IPS-18c (cell line): ENCODE measurements at regions not wholly inside any gene's neighbourhood (a gene's known extent, or its start where the extent isn't known, plus 50 kb on each side); places are given as distances from the start of the nearest gene placed in this dataset.
"Not testable (repeated sequence)": the region's sequence is repeated elsewhere in the genome, so short reads cannot be mapped to it uniquely, and the experiment has no call there.

Source experiments
- H3K4me3 ChIP-seq: 2 replicates; pipeline ENCODE4 v1.7.0; 2013; ENCODE audit warnings: low read depth, mild to moderate bottlenecking, low read length, moderate library complexity; ENCODE audit not compliant: insufficient read depth
- H3K9me3 ChIP-seq: one replicate; pipeline ENCODE4 v1.6.1; 2013; ENCODE audit warnings: mild to moderate bottlenecking, low read length, moderate library complexity; ENCODE audit not compliant: control insufficient read depth, insufficient read depth

DNA sequence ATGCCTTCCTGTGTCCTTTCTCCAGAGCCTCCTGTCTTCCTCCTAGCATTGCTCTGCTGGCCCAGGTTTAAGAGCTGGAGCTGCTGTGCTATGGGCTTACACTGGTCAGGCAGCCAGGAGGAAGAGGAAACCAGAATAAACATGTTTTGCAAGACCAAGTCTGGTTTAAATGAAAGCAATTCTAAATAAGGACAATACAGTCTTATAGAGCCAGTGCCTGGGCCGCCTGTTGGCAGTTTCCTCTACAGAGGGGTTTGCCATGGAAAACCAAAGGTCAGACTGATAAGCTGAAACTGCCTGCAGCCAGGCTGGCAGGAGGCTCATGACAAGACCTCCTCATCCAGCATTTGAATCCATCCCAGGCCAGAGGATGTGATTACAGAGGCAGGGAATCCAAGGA is 92.9 kb upstream of the FGGY start:
- Histone ChIP-seq H3K9me3 (peaks cover 3% of the 10 kb centered on the region), H3K4me3 (no peak overlapping the region)

DNA sequence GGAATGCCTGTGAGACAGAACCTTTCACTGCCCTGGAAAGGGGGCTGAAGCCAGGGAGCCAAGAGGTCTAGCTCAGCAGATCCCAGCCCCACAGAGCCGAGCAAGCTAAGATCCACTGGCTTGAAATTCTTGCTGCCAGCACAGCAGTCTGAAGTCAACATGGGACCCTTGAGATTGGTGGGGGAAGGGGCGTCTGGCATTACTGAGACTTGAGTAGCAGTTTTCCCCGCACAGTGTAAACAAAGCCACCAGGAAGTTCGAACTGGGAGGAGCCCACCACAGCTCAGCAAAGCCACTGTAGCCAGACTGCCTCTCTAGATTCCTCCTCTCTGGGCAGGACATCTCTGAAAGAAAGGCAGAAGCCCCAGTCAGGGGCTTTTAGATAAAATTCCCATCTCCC is 90.3 kb upstream of the FGGY start:
- H3K4me3 ChIP-seq, H3K9me3 ChIP-seq: not testable (repeated sequence)

DNA sequence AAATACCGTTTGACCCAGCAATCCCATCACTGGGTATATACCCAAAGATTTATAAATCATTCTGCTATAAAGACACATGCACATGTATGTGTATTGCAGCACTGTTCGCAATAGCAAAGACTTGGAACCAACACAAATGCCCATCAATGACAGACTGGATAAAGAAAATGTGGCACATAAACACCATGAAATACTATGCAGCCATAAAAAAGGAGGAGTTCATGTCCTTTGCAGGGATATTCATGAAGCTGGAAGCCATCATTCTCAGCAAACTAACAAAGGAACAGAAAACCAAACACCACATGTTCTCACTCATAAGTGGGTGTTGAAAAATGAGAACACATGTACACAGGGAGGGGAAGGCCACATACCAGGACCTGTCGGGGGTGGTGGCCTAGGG is 86.5 kb upstream of the FGGY start:
- H3K4me3 ChIP-seq, result not testable (repeated sequence)

DNA sequence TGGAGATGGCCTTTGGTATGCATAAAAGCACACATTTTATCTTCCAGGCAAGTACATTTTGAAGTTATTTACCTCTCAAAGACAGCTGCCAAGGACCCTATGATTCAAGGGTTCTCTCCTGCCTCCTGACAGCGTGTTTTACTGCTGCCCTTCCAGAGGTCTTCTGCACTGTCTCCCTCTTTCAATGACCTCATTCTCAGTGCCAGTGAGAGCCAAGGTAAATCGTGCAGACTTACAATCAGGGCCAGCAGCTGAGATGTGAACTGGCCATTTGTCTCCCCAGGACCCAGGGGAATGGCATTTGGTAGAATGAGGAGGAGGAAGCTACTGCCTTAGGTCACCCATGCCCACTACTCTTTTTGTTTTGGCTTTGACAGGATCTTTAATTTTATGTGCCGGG is 84.2 kb upstream of the FGGY start:
- no peak overlapping the region for H3K4me3 ChIP-seq
- no peaks in the 10 kb centered on the region for H3K9me3 ChIP-seq

More for the DNA sequence above, 86.5 kb upstream of the FGGY start:
- not testable (repeated sequence) for H3K9me3 ChIP-seq

DNA sequence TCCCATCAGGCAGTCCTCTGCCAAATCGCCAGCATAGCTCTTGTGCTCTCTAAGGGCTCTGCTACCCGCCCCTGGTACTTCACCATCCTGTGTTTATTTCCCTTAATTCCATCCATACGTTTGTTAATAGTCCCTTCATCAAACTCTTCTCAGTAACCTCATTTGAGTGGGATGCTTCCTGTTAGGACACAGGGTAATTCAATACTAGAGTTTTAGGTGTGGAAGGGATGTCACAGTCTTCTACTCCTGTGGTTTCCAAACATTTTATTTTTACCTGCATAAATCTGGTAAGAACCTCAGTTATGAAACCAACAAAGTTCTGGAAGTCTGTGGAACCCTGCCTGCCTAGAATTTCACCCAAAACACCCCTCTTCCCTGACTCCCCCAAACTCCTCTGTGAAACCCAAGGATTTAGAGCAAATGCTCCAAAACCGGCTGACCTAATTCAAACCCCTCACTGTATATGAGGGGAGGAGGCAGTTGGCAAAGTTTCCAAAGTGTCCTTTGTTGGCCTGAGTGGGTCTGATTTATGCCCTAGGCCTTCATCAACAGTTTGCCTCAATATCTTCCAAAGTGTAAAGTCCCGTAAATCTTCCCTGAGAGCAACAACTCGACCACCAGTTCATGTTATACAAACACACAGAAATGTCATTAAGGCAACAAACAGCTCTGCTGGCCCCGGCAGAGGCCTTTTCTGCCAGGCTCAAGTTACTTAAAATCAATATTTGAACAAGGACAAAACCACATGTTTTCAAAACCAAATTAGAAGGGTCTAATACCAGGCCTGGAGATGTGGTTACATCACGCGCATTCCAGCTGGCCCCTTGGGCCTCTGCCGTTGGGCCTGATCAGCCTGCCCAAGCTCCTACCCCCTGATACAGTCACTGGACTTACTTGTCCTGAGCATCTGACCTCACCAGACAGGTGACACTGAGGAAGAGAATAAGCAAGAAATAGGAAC is 82.4 kb upstream of the FGGY start:
- Histone ChIP-seq H3K4me3 (no peak overlapping the region), H3K9me3 (no peaks in the 10 kb centered on the region)

DNA sequence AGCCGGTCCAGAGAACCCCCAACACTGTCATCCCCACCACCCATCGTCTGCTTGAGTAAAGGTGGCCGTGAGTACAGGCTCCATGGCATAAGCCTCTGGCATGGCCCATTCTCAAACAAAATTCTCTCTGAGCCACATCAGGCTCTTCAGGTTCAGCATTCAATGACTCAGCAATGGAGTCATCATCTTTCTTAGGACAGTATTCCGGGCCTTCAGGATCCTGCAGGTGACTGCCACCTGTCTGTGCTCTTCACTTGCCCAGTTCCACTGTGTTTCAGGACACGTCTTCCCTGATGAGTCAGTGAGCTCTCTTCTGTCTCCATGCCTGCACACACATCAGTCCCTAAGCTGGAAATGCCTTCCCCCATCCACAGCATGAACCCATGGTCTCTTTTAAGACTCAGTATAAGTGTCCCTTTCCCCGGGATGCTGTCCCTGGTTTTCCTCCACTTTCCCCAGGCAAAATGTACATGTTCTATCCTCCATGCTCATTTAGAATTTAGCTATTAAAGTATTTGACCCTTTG is 81.1 kb upstream of the FGGY start:
- H3K4me3 ChIP-seq, result no peak overlapping the region

DNA sequence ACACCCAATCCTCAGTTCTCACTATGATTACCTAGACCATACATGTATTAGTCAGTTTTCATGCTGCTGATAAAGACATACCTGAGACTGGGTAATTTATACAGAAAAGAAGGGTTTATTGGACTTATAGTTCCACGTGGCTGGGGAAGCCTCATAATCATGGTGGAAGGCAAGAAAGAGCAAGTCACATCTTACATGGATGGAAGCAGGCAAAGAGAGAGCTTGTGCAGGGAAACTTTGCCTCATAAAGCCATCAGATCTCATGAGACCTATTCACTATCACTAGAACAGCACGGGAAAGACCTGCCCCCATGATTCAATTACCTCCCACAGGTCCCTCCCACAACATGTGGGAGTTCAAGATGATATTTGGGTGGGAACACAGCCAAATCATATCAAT is 79.5 kb upstream of the FGGY start:
- H3K9me3 ChIP-seq, H3K4me3 ChIP-seq: not testable (repeated sequence)

More for the DNA sequence above, 81.1 kb upstream of the FGGY start:
- no peaks in the 10 kb centered on the region for H3K9me3 ChIP-seq

DNA sequence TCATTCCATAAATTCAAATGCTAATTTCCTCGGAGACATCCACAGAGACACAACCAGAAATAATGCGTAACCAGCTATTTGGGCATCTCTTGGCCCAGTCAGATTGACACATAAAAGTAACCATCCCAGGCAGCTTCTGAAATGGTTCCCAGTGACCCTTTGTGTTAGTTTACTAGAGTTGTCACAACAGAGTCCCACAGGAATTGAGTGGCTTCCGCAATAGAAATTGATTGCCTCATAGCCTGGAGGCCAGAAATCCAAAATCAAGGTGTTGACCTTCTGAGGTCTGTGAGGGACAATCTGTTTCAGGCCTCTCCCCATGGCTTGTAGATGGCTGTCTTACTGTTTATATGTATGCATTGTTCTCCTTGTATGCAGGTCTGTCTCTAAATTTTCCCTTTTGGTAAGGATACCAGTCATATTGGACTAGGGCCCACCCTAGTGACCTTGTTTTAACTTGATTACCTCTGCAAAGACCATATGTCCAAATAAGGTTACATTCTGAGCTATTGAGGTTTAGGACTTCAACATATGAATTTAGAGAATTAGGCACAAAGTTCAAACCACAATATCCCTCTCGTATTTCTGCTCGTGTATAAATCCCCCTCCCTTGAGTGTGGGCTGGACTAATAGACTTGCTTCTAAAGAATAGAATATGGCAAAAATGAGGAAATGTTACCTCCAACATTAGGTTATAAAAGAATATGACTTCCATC is 78.2 kb upstream of the FGGY start:
- no peak overlapping the region for H3K4me3 ChIP-seq

DNA sequence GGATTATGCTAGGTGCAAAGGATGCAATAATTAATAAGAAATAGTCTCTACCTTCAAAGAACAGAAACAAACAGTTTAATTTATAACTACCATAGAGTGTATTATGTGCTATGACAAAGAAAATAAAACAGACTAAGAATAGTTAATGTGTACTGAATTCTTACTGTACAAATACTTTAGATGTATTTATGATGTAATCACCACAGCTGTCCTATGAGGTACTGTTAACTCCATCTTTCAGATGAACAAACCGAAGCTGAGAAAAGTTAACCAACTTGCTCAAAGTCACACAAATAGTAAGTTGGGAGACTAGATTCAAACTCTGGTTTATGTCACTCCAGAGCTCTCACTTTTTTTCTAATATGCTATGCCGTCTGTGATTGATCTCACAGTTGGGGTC is 77.0 kb upstream of the FGGY start:
- Histone ChIP-seq H3K4me3 (no peak overlapping the region), H3K9me3 (no peaks in the 10 kb centered on the region)

More for the DNA sequence above, 78.2 kb upstream of the FGGY start:
- H3K9me3 ChIP-seq, result no peaks in the 10 kb centered on the region

DNA sequence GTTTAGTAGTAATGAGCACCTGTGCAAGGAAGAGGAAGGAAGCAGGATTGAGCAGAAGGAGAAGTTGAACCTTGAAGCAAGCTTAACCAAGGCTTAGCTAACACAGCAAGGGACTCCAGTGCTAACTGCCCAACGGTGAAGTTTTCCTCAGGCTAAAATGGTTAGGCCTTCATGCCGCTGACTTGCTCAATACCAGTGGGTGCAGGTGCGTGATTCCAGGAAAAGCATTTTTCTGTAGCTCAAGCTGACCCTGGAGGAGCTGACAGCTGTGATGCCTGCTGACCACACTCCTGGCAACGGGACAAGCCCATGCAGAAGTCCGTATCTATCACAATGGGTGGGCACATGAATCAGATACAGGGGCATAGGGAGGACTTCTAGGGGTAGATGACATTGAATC is 76.5 kb upstream of the FGGY start:
- Histone ChIP-seq H3K4me3 (no peak overlapping the region), H3K9me3 (no peaks in the 10 kb centered on the region)

DNA sequence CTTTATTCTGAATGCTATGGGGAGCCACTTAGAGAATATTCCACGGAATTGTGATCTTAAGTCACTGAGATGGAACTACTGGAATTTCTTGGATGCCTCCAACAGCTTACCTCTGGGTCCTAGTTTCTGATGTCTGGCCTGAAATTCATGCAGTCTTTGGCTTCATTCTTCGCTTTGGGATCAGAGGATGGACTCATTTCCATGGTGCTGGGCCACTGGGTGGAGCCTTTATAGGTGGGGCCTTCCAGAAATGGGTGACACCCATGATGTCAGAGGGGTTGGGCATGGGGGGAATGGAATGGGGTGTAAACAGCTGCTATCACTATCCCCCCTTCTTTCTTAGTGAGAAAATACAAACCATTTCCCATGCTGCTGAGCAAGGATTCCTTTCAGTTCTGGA is 73.7 kb upstream of the FGGY start:
- H3K9me3 ChIP-seq, result no peaks in the 10 kb centered on the region
- H3K4me3 ChIP-seq, result no peak overlapping the region

DNA sequence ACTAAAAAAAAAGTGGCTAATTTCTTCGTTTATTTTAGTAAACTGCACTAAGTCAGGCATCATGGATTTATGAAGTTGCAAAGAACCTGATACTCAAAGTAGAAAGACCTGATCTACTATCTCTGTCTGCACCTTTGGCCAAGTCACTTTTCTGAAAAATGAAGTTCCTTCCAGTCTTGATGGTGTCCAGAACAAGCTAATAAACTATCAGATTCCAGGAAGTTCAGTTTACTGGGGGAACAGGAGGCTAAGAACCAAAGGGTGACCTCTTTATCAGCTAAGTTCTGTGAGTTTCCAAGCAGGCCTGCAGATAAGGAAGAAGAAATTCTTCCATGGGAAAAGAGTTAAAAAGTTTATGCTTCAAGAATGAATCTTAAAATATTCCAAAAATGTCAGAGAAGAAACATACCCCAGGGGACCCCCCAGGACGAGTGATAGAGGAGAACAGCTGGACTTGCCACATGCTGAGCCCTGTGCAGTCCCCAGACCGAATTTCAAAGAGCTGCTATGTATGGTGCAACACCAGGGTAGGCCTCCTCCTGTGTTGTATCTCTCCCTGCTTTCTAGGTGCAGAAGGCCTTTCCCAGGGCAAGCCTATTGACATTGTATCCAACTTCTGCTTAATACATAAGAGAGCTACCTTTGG is 72.8 kb upstream of the FGGY start:
- Histone ChIP-seq H3K9me3 (no peaks in the 10 kb centered on the region), H3K4me3 (no peak overlapping the region)

DNA sequence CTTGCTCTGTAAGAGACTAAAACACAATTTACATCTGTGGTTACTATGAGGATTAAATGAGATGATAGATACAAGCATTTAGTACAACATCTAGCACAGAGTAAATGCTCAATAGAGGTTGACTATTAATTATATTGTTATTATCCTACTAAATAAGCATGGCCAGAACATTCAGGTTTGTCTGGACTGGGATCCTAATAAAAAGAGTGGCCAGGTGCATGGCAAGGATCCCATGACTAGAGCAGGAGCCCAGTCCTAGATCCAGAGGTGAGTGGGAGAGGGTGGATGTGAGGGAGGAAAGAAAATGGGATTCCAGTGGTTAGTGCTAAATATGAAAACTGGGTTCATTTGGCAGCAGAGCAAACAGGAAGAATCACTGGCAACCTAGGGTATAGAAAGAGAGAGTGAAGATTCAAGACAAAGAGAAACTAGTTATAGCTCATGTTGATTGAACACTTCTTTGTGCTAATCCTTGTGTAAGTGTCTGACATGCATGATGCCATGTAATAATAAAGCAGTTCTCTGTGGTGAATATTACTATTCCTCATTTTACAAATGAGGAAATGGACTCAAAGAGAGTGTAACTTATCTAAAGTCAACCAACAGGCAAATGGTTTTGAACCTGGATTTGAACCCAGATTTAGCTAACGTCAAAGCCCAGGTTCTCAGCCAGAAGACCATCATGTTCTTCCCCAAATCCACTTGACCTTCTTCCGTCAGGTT is 71.1 kb upstream of the FGGY start:
- Histone ChIP-seq H3K9me3 (no peaks in the 10 kb centered on the region), H3K4me3 (no peak overlapping the region)

DNA sequence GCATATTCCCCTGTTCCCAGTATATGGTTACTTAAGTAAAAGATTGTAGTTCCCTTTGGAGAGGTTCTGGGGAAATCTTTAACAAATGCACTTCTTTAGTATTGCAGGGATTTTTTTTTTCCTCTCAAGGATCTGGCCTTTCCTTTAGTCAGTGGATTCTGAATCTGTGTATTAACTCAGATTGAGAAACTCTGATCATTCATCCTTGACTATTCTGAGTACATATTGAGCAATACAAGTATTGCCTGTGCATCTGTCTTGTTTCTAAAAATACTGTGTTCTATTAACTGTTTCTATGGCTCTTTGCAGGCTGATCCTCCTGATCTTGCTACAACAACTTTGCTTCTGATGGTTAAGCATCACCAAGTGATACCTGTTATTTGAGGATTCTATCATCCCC is 67.8 kb upstream of the FGGY start:
- Histone ChIP-seq H3K9me3 (no peaks in the 10 kb centered on the region), H3K4me3 (no peak overlapping the region)

DNA sequence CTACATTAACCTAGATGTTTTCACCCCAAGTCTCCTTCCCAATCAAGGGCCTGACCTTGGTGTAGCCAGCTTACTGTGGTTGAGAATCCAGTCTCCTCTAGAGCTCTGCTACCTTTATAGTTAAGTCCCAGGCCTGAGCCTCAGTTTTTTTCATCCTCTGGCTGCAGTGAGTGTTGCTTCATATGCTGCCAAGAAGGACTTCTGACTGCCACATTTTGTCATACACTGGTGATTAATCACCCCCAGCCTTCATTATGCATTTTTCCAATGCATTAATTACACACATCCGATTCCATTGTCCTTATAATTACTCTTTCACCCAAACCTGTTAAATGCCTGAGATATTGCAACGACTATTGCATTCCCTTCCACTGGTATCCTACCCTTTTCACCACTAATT is 66.3 kb upstream of the FGGY start:
- no peak overlapping the region for H3K4me3 ChIP-seq
- H3K9me3 ChIP-seq, result no peaks in the 10 kb centered on the region

DNA sequence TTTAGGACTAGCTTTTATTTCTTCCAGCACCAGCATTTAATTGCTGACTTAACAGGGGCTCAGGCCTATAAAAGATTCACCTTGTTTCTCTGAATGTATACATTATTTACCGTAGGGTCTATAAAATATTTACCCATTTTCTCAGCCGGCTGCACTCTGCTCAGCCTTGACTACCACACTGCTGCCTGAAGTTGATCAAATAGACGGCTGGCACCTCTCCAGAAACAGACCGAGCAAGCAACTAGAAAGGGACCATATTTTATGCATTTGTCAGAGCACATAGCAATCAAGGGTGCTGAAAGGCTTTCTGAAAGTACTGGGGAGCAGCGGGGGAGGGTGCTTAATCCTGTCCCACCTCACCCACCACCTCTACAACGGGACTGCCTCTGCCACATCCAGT is 64.7 kb upstream of the FGGY start:
- Histone ChIP-seq H3K4me3 (no peak overlapping the region), H3K9me3 (no peaks in the 10 kb centered on the region)

DNA sequence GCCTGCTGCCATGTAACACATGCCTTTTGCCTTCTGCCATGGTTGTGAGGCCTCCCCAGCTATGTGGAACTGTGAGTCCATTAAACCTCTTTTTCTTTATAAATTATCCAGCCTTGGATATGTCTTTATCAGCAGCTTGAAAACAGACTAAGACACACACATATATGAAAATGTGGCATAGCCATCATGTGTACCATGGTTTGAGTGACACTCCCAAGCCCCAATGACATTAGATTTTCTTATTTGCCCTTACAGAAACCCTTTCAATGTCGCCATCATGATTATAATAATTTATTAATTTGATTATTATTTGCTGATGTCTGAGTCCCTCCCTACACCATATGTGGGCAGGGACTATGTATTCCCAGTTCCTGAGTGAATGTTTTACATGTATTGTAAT is 63.5 kb upstream of the FGGY start:
- Histone ChIP-seq H3K9me3 (no peaks in the 10 kb centered on the region), H3K4me3 (no peak overlapping the region)
